IgD-negative memory B cell (primary cell): ENCODE measurements at regions not wholly inside any gene's neighbourhood (a gene's known extent, or its start where the extent isn't known, plus 50 kb on each side); places are given as distances from the start of the nearest gene placed in this dataset.
"Not testable (repeated sequence)": the region's sequence is repeated elsewhere in the genome, so short reads cannot be mapped to it uniquely, and the experiment has no call there.

Source experiments
- H3K27ac Mint-ChIP-seq, 3 donors: one replicate each; pipeline ENCODE4 v1.8.0; 2020 to 2022; ENCODE audit warnings: mild to moderate bottlenecking in 3 of 3, mixed read lengths in 3 of 3, moderate library complexity in 1 of 3
- H3K27me3 Mint-ChIP-seq: one replicate; pipeline ENCODE4 v1.8.0; 2021; ENCODE audit warnings: mixed read lengths
- H3K36me3 Mint-ChIP-seq: one replicate; pipeline ENCODE4 v1.8.0; 2020; ENCODE audit warnings: mild to moderate bottlenecking, mixed read lengths
- H3K4me1 Mint-ChIP-seq, 3 donors: one replicate each; pipeline ENCODE4 v1.8.0; 2020 to 2022; ENCODE audit warnings: mixed read lengths in 3 of 3, mild to moderate bottlenecking in 1 of 3
- H3K4me3 Mint-ChIP-seq, 4 donors: one replicate each; pipeline ENCODE4 v1.8.0; 2020 to 2022; ENCODE audit warnings: mild to moderate bottlenecking in 4 of 4, mixed read lengths in 4 of 4, moderate library complexity in 3 of 4
- H3K9me3 Mint-ChIP-seq, 3 donors: one replicate each; pipeline ENCODE4 v1.8.0; 2020 to 2021; ENCODE audit warnings: mixed read lengths in 3 of 3, mild to moderate bottlenecking in 1 of 3

DNA sequence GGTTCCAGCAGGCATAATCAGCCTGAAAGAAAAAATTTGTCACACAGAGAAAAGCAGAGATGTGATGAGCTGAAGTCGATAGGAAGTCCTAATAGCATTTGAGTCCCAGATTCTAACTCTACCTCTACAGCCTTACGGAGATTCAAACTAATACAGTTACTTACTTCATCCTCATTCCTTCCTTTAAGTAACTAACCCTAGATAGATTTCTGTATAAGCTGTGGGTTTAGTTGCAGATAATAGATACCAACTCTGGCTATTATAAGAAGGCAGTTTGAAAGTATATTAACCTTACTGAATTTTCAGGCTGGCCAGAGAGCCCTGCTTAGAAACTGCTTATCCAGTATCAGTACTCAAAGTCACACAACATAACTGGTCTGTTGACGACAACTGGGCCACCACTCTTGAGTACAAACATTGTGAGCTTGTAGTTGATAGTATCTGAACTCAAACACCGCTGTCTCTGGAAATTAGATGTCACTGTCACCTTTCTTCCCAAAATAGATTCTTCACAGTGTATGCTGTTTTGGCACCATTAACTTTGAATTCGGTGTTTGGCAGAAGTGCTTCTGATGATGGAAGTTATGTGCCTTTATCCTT lies 484.3 kb downstream of the DIPK2A start:
- Mint-ChIP-seq H3K4me1 (peaks cover 0 to 2% (median 0%) of the 10 kb centered on the region in 3 donors), H3K9me3 (no peaks in the 10 kb centered on the region), H3K27ac (no peak overlapping the region), H3K4me3 (no peak overlapping the region), H3K36me3 (peaks cover 2% of the 10 kb centered on the region), H3K27me3 (peaks cover 4% of the 10 kb centered on the region)

DNA sequence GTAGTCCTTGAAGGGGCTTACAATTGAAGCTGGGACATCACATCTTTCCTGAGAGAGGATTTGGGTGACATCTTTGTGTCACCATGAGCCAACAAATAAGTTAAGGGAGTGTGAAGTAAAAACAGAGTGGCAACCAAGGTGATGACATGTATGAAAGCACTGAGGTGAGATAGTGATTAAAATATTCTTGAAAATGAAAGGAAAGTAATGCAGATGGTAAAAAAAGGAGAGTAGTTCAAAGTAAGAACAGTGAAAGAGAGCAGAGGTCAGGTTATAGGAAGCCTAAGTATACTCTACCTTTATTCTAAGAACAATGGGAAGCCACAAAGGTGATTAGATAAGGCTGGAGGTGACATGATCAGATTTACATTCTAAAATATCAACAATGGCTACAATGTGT lies 486.1 kb downstream of the DIPK2A start:
- Mint-ChIP-seq H3K4me3 (no peak overlapping the region), H3K36me3 (peaks cover 2% of the 10 kb centered on the region), H3K4me1 (peaks cover 0 to 2% (median 0%) of the 10 kb centered on the region in 3 donors), H3K9me3 (no peaks in the 10 kb centered on the region), H3K27me3 (peaks cover 4% of the 10 kb centered on the region), H3K27ac (no peak overlapping the region)

DNA sequence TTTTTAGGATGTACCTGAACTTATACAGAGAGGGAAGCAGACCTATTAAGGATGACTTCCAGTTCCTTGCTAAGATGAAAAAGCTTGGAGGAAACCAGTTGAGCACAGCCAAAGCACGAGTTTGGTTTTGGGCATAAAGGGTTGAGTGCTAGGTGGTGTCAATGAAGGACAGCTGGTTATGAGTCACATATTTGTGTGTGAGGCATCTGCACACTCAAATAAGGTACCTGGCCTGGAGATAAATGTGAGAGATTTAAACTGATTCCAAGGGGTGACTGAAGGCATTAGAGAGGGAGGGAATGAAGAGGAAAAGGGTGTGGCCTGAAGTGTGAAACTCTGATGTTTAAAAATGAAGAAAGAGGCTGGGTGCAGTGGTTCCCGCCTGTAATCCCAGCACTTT lies 486.7 kb downstream of the DIPK2A start:
- Mint-ChIP-seq H3K27me3 (peaks cover 4% of the 10 kb centered on the region), H3K9me3 (no peaks in the 10 kb centered on the region), H3K4me3 (no peak overlapping the region), H3K27ac (no peak overlapping the region), H3K36me3 (peaks cover 2% of the 10 kb centered on the region), H3K4me1 (peaks cover 0 to 2% (median 0%) of the 10 kb centered on the region in 3 donors)

DNA sequence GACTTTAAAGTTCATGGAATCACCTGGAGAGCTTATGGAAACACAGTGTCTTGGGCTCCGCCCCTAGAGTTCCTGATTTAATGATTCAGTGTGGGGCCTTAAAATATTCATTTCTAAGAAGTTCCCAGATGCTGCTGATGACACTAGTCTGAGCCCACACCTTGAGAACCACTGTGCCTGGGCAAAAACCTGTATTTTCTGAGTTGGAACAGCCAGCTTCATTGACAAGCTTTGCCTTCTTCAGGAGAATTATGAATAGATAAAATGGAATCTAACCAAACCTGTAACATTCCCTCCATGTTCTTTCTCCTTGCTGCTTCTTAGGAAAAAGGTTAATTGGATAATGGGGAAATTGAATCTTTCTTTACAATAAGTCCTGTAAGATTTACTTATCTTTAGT lies 490.7 kb downstream of the DIPK2A start:
- peaks cover 0 to 2% (median 0%) of the 10 kb centered on the region in 3 donors for H3K4me1 Mint-ChIP-seq
- peaks cover 3% of the 10 kb centered on the region for H3K27me3 Mint-ChIP-seq
- no peak overlapping the region for H3K27ac Mint-ChIP-seq
- H3K4me3 Mint-ChIP-seq = no peak overlapping the region
- H3K36me3 Mint-ChIP-seq = peaks cover 2% of the 10 kb centered on the region
- no peaks in the 10 kb centered on the region for H3K9me3 Mint-ChIP-seq

DNA sequence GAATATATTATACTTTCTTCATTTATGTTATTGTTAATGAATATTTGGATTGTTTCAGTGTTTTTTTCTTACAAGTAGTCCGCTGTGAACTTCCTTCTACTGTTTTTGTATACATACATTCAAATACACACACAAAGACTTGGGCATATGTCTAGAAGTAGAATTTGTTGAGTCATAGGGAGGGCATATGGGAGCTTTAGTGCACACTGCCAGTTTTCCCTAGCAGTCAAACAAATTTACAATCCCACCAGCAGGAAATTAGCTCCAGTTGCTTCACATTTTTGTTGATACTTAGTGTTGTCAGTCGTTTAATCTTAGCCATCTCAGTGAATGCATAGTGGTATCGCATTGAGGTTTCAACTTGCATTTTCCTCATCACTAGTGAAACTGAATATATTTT lies 492.3 kb downstream of the DIPK2A start:
- H3K4me3 Mint-ChIP-seq = no peak overlapping the region
- H3K9me3 Mint-ChIP-seq = no peaks in the 10 kb centered on the region
- no peaks in the 10 kb centered on the region for H3K36me3 Mint-ChIP-seq
- peaks cover 3% of the 10 kb centered on the region for H3K27me3 Mint-ChIP-seq
- no peaks in the 10 kb centered on the region for H3K4me1 Mint-ChIP-seq
- no peak overlapping the region for H3K27ac Mint-ChIP-seq

DNA sequence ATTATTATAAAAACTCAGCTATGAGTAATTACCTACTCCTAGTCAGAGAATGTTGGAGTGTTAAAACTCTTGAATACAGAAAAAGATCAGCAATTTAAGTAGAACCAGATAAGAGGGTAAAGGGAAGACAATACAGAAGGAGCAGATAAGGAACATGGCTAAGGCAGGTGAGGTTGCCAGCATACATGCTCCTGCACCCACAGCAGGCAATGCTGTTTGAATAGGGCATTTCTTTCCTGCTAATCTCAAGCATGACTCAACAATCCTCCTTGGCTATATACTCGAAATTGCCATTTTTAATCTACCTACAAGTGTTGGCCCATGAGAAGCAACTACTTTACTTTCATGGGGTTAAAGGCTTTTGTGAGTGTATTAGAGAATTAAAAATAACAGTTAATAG lies 494.5 kb downstream of the DIPK2A start:
- no peaks in the 10 kb centered on the region for H3K9me3 Mint-ChIP-seq
- H3K36me3 Mint-ChIP-seq = no peaks in the 10 kb centered on the region
- H3K4me1 Mint-ChIP-seq = no peaks in the 10 kb centered on the region
- no peak overlapping the region for H3K27ac Mint-ChIP-seq
- H3K27me3 Mint-ChIP-seq = peaks cover 2% of the 10 kb centered on the region
- H3K4me3 Mint-ChIP-seq = no peak overlapping the region

DNA sequence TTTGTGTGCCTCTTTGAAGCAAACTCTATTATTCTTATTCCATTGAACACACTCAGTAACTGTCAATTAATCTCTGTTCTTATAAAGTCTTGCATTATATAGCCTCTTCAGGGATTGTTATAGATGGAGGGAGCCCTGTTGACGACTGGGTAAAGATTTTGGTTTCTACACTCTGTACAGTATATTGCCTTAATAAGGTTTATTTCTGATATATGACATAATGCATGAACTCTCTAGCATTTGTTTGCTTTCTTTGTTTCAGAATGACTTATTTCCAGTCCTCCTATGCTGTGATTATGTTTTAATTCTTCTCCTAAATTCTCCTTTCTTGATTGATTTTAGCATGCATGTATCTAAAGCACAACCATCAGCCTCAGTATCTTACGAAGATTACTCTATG lies 494.9 kb downstream of the DIPK2A start:
- Mint-ChIP-seq H3K4me3 (no peak overlapping the region), H3K36me3 (no peaks in the 10 kb centered on the region), H3K9me3 (no peaks in the 10 kb centered on the region), H3K27me3 (peaks cover 2% of the 10 kb centered on the region), H3K4me1 (no peaks in the 10 kb centered on the region), H3K27ac (no peak overlapping the region)

DNA sequence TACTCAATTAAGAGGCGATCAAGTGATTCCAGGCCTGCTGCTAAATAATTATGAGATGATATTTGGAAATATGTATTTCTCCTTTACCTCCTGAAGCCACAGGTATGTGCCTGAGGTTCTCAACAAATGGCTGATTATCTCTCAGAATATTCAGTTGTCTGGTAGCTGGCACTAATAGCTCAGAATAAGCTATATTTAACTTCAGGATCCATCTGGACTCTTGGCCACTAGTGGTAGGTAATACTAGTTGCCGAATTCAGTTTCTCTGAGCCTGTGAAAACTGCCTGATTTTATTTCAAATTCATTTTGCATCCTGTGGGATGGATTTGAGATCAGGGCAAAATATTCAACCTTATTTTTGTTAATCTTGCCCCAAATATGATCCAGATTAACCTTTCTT lies 499.0 kb downstream of the DIPK2A start:
- H3K4me3 Mint-ChIP-seq = no peak overlapping the region
- H3K27me3 Mint-ChIP-seq = peaks cover 2% of the 10 kb centered on the region
- no peak overlapping the region for H3K27ac Mint-ChIP-seq

DNA sequence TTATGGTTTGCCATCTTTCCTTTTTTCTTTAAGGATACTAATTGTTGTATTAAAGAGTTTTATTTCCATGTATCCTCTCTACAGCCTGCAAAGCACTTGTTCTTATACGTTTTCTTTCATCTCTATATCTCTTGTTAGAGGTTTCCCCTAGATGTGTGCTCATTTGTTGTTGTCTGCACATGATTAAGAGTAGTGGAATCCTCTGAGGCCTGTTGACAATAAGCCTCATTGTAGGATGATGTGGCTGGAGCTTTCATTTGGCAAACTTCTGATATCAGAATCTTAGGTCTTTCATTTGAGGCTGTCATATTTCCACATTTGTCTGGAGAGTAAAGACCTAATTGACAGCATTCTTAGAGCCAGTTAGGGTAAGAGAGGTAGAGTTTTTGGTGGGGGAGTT lies 506.0 kb downstream of the DIPK2A start:
- H3K4me1 Mint-ChIP-seq = no peaks in the 10 kb centered on the region
- no peak overlapping the region for H3K4me3 Mint-ChIP-seq
- no peak overlapping the region for H3K27ac Mint-ChIP-seq
- no peaks in the 10 kb centered on the region for H3K36me3 Mint-ChIP-seq
- H3K27me3 Mint-ChIP-seq = no peaks in the 10 kb centered on the region
- H3K9me3 Mint-ChIP-seq = peaks cover 0 to 2% (median 0%) of the 10 kb centered on the region in 3 donors

More for the DNA sequence above, 499.0 kb downstream of the DIPK2A start:
- H3K4me1 Mint-ChIP-seq = no peaks in the 10 kb centered on the region
- no peaks in the 10 kb centered on the region for H3K9me3 Mint-ChIP-seq
- H3K36me3 Mint-ChIP-seq = no peaks in the 10 kb centered on the region

DNA sequence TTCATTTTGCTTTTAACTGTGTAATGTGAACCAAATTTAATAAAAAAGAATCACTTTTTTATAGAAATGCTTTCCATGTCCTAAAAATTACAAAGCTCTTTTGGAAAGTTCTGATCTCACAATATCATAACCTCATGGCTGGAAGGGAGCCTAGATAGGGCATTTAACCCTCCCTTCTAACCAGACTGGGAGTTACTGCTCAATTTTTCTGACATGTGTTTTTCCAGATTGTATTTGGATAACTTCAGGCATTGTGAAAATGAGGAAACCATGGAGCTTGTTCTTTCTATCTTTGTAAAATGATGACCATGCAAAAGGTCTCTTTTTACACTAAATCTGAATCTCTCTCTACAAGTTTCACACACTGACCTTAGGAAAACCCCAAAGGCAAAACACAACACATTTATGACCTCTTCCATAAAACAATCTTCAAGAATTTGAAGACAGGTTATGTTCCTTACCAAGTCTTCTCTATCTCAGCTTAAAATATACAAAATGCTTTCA lies 508.8 kb downstream of the DIPK2A start:
- H3K9me3 Mint-ChIP-seq = peaks cover 0 to 2% (median 0%) of the 10 kb centered on the region in 3 donors
- peaks cover 0 to 3% (median 0%) of the 10 kb centered on the region in 3 donors for H3K4me1 Mint-ChIP-seq
- H3K4me3 Mint-ChIP-seq = no peak overlapping the region
- H3K27me3 Mint-ChIP-seq = no peaks in the 10 kb centered on the region
- H3K27ac Mint-ChIP-seq = no peak overlapping the region
- H3K36me3 Mint-ChIP-seq = no peaks in the 10 kb centered on the region

DNA sequence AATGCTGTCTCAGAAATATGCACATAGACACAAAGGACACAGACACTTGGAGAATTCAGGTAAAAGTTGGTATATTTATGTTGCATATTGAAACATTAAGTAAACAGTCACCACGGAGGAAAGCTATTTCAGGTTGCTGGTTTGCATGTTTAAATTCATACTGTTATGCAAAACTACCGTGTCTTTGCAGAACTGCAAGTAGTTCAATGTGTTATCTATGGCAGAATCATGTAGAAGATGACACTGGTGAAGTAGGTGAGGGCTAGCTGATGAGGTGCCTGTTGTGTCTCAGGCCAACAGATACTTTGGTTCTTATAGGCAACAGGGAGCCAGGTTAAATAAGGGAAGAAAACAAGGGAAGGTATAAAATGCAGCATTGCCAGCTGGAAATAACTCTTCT lies 511.3 kb downstream of the DIPK2A start:
- Mint-ChIP-seq H3K27me3 (no peaks in the 10 kb centered on the region), H3K9me3 (peaks cover 0 to 2% (median 0%) of the 10 kb centered on the region in 3 donors), H3K27ac (no peak overlapping the region), H3K36me3 (peaks cover 1% of the 10 kb centered on the region), H3K4me1 (peaks cover 0 to 3% (median 0%) of the 10 kb centered on the region in 3 donors), H3K4me3 (no peak overlapping the region)

DNA sequence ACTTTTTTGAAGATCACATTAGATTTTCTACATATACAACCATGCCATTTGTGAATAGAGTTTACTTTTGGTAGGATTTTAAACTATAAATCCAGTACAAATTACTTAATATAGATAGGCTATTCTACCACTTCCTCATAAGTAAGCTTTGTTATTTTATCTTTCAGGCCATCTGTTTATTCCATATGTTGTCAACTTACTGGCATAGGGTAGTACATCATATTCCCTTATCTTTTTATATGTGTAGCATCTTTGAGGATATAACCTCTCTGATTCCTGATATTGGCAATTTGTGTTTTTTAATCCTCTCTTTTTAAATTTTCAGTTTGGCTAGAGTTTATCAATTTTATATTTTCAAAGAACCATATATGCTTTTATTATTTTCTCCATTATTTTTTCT lies 515.4 kb downstream of the DIPK2A start:
- H3K36me3 Mint-ChIP-seq = peaks cover 1% of the 10 kb centered on the region
- peaks cover 0 to 3% (median 0%) of the 10 kb centered on the region in 3 donors for H3K4me1 Mint-ChIP-seq
- H3K27ac Mint-ChIP-seq = no peak overlapping the region
- H3K4me3 Mint-ChIP-seq = no peak overlapping the region
- no peaks in the 10 kb centered on the region for H3K9me3 Mint-ChIP-seq
- H3K27me3 Mint-ChIP-seq = no peaks in the 10 kb centered on the region

DNA sequence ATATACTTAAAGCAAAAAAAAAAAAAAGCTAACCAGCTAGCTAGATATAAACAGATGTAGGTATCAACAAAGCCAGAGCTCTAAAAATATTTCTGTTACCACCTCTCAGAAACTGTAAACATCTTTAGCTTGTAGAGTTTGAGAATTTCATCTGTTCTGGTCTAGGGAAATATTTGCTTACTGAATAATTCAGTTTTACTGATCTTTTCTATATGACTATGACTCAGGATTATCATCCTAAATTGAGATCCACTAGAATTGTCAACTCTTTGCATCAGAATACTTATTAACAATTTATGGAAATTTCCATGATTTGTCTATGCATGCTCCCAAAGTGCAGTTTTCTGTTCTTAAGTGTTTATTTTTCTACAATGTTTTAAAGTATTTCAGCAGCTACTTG lies 517.3 kb downstream of the DIPK2A start:
- no peak overlapping the region for H3K4me3 Mint-ChIP-seq
- no peak overlapping the region for H3K27ac Mint-ChIP-seq
- no peaks in the 10 kb centered on the region for H3K9me3 Mint-ChIP-seq
- H3K4me1 Mint-ChIP-seq = no peaks in the 10 kb centered on the region
- peaks cover 1% of the 10 kb centered on the region for H3K36me3 Mint-ChIP-seq
- no peaks in the 10 kb centered on the region for H3K27me3 Mint-ChIP-seq

DNA sequence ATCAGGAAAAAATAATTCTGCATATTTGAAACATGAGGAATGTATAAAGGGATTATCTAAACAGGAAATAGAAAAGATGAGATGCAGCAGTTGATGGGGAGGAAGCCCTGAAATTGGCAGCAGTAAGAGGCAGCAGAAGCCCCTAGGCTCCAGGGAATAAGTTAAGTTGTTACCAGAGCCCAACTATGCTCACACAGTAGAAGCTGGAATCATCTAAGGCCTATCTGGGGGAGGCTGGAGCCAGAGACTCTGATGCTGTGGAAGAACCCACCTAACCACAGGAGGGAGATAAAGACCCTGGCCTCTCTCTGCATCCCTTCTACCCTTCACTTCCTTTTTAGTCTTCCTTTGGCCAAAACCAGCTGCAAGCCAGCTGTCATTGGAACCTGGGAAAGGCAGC lies 519.7 kb downstream of the DIPK2A start:
- H3K36me3 Mint-ChIP-seq = peaks cover 1% of the 10 kb centered on the region
- H3K4me3 Mint-ChIP-seq = no peak overlapping the region
- no peaks in the 10 kb centered on the region for H3K9me3 Mint-ChIP-seq
- no peaks in the 10 kb centered on the region for H3K4me1 Mint-ChIP-seq
- no peaks in the 10 kb centered on the region for H3K27me3 Mint-ChIP-seq
- no peak overlapping the region for H3K27ac Mint-ChIP-seq

DNA sequence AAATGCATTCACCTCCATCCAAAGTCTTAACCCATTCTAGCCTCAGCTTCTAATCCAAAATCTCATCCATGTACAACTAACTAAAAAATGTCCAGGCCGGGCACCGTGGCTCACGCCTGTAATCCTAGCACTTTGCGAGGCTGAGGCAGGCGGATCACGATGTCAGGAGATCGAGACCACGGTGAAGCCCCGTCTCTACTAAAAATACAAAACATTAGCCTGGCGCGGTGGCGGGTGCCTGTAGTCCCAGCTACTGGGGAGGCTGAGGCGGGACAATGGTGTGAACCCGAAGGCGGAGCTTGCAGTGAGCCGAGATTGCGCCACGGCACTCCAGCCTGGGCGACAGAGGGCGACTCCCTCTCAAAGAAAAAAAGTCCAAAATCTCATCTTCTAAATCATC lies 523.0 kb downstream of the DIPK2A start:
- not testable (repeated sequence) for H3K36me3 Mint-ChIP-seq, H3K4me3 Mint-ChIP-seq, H3K27me3 Mint-ChIP-seq, H3K4me1 Mint-ChIP-seq, H3K9me3 Mint-ChIP-seq
- H3K27ac Mint-ChIP-seq = peak overlapping the region in 1 of 3 donors; percentile 28

DNA sequence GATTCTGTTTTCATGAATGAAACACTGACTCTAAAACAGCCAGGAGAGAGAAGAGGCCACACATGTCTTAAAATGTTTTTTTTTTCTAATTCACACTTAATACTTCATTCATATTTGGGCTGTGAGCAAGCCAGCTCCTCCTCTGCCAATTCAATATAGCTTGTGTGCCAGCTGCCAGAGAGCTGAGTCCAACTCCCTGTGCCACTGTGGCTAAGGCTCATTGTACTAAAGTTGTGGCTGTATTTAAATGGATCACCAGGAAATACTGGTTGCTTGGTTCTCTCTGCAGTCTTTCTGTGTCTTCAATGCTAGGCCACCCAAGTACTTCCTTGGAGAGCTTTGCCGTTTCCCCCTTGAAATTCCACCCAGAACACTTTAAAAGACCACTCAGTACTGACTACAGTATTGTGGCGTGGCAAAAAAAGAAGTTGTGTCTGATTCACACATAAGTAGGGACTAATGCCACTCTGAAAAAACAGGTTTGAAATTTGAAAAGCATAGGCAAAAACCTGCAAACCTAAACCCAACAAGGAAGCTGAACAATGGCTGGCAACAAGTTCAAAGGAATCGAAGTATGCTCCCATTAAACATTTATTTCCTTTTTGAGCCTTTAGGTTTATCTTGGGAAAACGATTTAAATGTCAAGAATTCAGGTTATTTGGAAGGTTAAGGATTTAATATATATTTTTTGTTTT lies 524.7 kb downstream of the DIPK2A start:
- Mint-ChIP-seq H3K9me3 (no peaks in the 10 kb centered on the region), H3K4me3 (no peak overlapping the region), H3K4me1 (no peaks in the 10 kb centered on the region), H3K36me3 (no peaks in the 10 kb centered on the region), H3K27ac (no peak overlapping the region), H3K27me3 (peaks cover 1% of the 10 kb centered on the region)
